ENCODE measurements at regions not wholly inside any gene's neighbourhood (a gene's known extent, or its start where the extent isn't known, plus 50 kb on each side); places are given as distances from the start of the nearest gene placed in this dataset.

GRCh38 chr20:21874127-21874526, 168.7 kb downstream of the PAX1 start:
- peaks cover 6% of the 10 kb centered on the region for H3K9me3 Mint-ChIP-seq
- H3K4me3 Mint-ChIP-seq = no peak overlapping the region
- DNase-seq (ENCODE audit: low read depth, low spot score) = no peak
- no peaks in the 10 kb centered on the region for H3K4me1 Mint-ChIP-seq
- no peaks in the 10 kb centered on the region for H3K36me3 Mint-ChIP-seq (ENCODE audit: low read depth)
- no peak for TF ChIP-seq CTCF (conservative IDR thresholded peaks at IDR 0.05)
- peaks cover 35% of the 10 kb centered on the region for H3K27me3 Mint-ChIP-seq (ENCODE audit: low read depth)
- H3K27ac Mint-ChIP-seq (ENCODE audit: unreplicated experiment) = no peak overlapping the region

- no peaks in the 10 kb centered on the region for H3K36me3 Mint-ChIP-seq (ENCODE audit: low read depth)
- TF ChIP-seq CTCF (conservative IDR thresholded peaks at IDR 0.05) = no peak
- H3K4me1 Mint-ChIP-seq = no peaks in the 10 kb centered on the region
- H3K4me3 Mint-ChIP-seq = no peak overlapping the region
- H3K27ac Mint-ChIP-seq (ENCODE audit: unreplicated experiment) = no peak overlapping the region
- no peak for DNase-seq (ENCODE audit: low read depth, low spot score)
- peaks cover 3% of the 10 kb centered on the region for H3K9me3 Mint-ChIP-seq
- H3K27me3 Mint-ChIP-seq (ENCODE audit: low read depth) = peaks cover 32% of the 10 kb centered on the region
Measured at GRCh38 chr20:21873291-21873690, 167.8 kb downstream of the PAX1 start.

GRCh38 chr20:21867811-21868210, 162.3 kb downstream of the PAX1 start:
- H3K27me3 Mint-ChIP-seq (ENCODE audit: low read depth) = peaks cover 6% of the 10 kb centered on the region
- no peaks in the 10 kb centered on the region for H3K9me3 Mint-ChIP-seq
- no peaks in the 10 kb centered on the region for H3K36me3 Mint-ChIP-seq (ENCODE audit: low read depth)

GRCh38 chr20:21867353-21867752, 161.9 kb downstream of the PAX1 start:
- Mint-ChIP-seq H3K4me3 (no peak overlapping the region), H3K9me3 (no peaks in the 10 kb centered on the region), H3K27ac (ENCODE audit: unreplicated experiment) (no peak overlapping the region), H3K36me3 (ENCODE audit: low read depth) (no peaks in the 10 kb centered on the region), H3K27me3 (ENCODE audit: low read depth) (peaks cover 3% of the 10 kb centered on the region), H3K4me1 (no peaks in the 10 kb centered on the region)
- no peak for DNase-seq (ENCODE audit: low read depth, low spot score)
- TF ChIP-seq CTCF (conservative IDR thresholded peaks at IDR 0.05) = no peak

More at GRCh38 chr20:21867811-21868210, 162.3 kb downstream of the PAX1 start:
- no peak for DNase-seq (ENCODE audit: low read depth, low spot score)
- no peak for TF ChIP-seq CTCF (conservative IDR thresholded peaks at IDR 0.05)
- H3K4me3 Mint-ChIP-seq = no peak overlapping the region
- no peaks in the 10 kb centered on the region for H3K4me1 Mint-ChIP-seq
- H3K27ac Mint-ChIP-seq (ENCODE audit: unreplicated experiment) = no peak overlapping the region

- H3K4me1 Mint-ChIP-seq = no peaks in the 10 kb centered on the region
Measured at GRCh38 chr20:21862956-21863355, 157.5 kb downstream of the PAX1 start.

More at GRCh38 chr20:21862956-21863355, 157.5 kb downstream of the PAX1 start:
- no peak for TF ChIP-seq CTCF (conservative IDR thresholded peaks at IDR 0.05)
- Mint-ChIP-seq H3K27me3 (ENCODE audit: low read depth) (peaks cover 3% of the 10 kb centered on the region), H3K27ac (ENCODE audit: unreplicated experiment) (no peak overlapping the region), H3K4me3 (no peak overlapping the region), H3K36me3 (ENCODE audit: low read depth) (no peaks in the 10 kb centered on the region), H3K9me3 (peaks cover 3% of the 10 kb centered on the region)
- no peak for DNase-seq (ENCODE audit: low read depth, low spot score)

Measured in neural crest cell (in vitro differentiated cells).